ENCODE measurements at regions not wholly inside any gene's neighbourhood (a gene's known extent, or its start where the extent isn't known, plus 50 kb on each side); places are given as distances from the start of the nearest gene placed in this dataset.

- no peaks in the 10 kb centered on the region for H3K36me3 Mint-ChIP-seq (ENCODE audit: low read depth)
Measured at GRCh38 chr13:81319351-81319750, 978.4 kb upstream of the SPRY2 start.

GRCh38 chr13:81318231-81319019, 977.5 kb upstream of the SPRY2 start:
- no peaks in the 10 kb centered on the region for H3K36me3 Mint-ChIP-seq (ENCODE audit: low read depth)

More at GRCh38 chr13:81319351-81319750, 978.4 kb upstream of the SPRY2 start:
- Mint-ChIP-seq H3K27me3 (no peaks in the 10 kb centered on the region), H3K27ac (no peak overlapping the region), H3K4me3 (no peak overlapping the region), H3K4me1 (ENCODE audit: low read depth) (no peaks in the 10 kb centered on the region), H3K9me3 (no peaks in the 10 kb centered on the region)

GRCh38 chr13:81314461-81314860, 973.5 kb upstream of the SPRY2 start:
- no peaks in the 10 kb centered on the region for H3K36me3 Mint-ChIP-seq (ENCODE audit: low read depth)
- no peak overlapping the region for H3K27ac Mint-ChIP-seq
- no peaks in the 10 kb centered on the region for H3K4me1 Mint-ChIP-seq (ENCODE audit: low read depth)
- peaks cover 4% of the 10 kb centered on the region for H3K9me3 Mint-ChIP-seq
- no peak overlapping the region for H3K4me3 Mint-ChIP-seq
- no peaks in the 10 kb centered on the region for H3K27me3 Mint-ChIP-seq

More at GRCh38 chr13:81318231-81319019, 977.5 kb upstream of the SPRY2 start:
- H3K4me3 Mint-ChIP-seq, result no peak overlapping the region
- H3K27me3 Mint-ChIP-seq, result no peaks in the 10 kb centered on the region
- H3K9me3 Mint-ChIP-seq, result no peaks in the 10 kb centered on the region
- H3K27ac Mint-ChIP-seq, result no peak overlapping the region
- no peaks in the 10 kb centered on the region for H3K4me1 Mint-ChIP-seq (ENCODE audit: low read depth)

GRCh38 chr13:81305928-81306327, 965.0 kb upstream of the SPRY2 start:
- Mint-ChIP-seq H3K27ac (no peak overlapping the region), H3K9me3 (no peaks in the 10 kb centered on the region), H3K36me3 (ENCODE audit: low read depth) (no peaks in the 10 kb centered on the region), H3K4me1 (ENCODE audit: low read depth) (no peaks in the 10 kb centered on the region), H3K27me3 (no peaks in the 10 kb centered on the region), H3K4me3 (no peak overlapping the region)

- Mint-ChIP-seq H3K36me3 (ENCODE audit: low read depth) (no peaks in the 10 kb centered on the region), H3K9me3 (no peaks in the 10 kb centered on the region), H3K4me3 (no peak overlapping the region), H3K27ac (no peak overlapping the region), H3K4me1 (ENCODE audit: low read depth) (no peaks in the 10 kb centered on the region), H3K27me3 (no peaks in the 10 kb centered on the region)
Measured at GRCh38 chr13:81304121-81304659, 963.3 kb upstream of the SPRY2 start.

- H3K27me3 Mint-ChIP-seq, result no peaks in the 10 kb centered on the region
- no peaks in the 10 kb centered on the region for H3K4me1 Mint-ChIP-seq (ENCODE audit: low read depth)
- H3K4me3 Mint-ChIP-seq, result no peak overlapping the region
- no peak overlapping the region for H3K27ac Mint-ChIP-seq
- H3K36me3 Mint-ChIP-seq (ENCODE audit: low read depth), result no peaks in the 10 kb centered on the region
- no peaks in the 10 kb centered on the region for H3K9me3 Mint-ChIP-seq
Measured at GRCh38 chr13:81302677-81303076, 961.8 kb upstream of the SPRY2 start.

- Mint-ChIP-seq H3K9me3 (no peaks in the 10 kb centered on the region), H3K36me3 (ENCODE audit: low read depth) (no peaks in the 10 kb centered on the region), H3K4me3 (no peak overlapping the region)
Measured at GRCh38 chr13:81302125-81302524, 961.2 kb upstream of the SPRY2 start.

GRCh38 chr13:81295177-81295576, 954.3 kb upstream of the SPRY2 start:
- Mint-ChIP-seq H3K27me3 (no peaks in the 10 kb centered on the region), H3K4me1 (ENCODE audit: low read depth) (no peaks in the 10 kb centered on the region), H3K9me3 (peaks cover 4% of the 10 kb centered on the region), H3K36me3 (ENCODE audit: low read depth) (no peaks in the 10 kb centered on the region), H3K27ac (no peak overlapping the region), H3K4me3 (no peak overlapping the region)

More at GRCh38 chr13:81302125-81302524, 961.2 kb upstream of the SPRY2 start:
- no peaks in the 10 kb centered on the region for H3K4me1 Mint-ChIP-seq (ENCODE audit: low read depth)
- no peak overlapping the region for H3K27ac Mint-ChIP-seq
- no peaks in the 10 kb centered on the region for H3K27me3 Mint-ChIP-seq

- Mint-ChIP-seq H3K4me1 (ENCODE audit: low read depth) (no peaks in the 10 kb centered on the region), H3K27me3 (no peaks in the 10 kb centered on the region), H3K27ac (no peak overlapping the region), H3K9me3 (peaks cover 11% of the 10 kb centered on the region), H3K36me3 (ENCODE audit: low read depth) (no peaks in the 10 kb centered on the region), H3K4me3 (no peak overlapping the region)
Measured at GRCh38 chr13:81293594-81294164, 952.8 kb upstream of the SPRY2 start.

- Mint-ChIP-seq H3K27me3 (no peaks in the 10 kb centered on the region), H3K9me3 (peaks cover 20% of the 10 kb centered on the region), H3K4me3 (no peak overlapping the region), H3K36me3 (ENCODE audit: low read depth) (no peaks in the 10 kb centered on the region), H3K4me1 (ENCODE audit: low read depth) (no peaks in the 10 kb centered on the region), H3K27ac (no peak overlapping the region)
Measured at GRCh38 chr13:81283561-81283960, 942.6 kb upstream of the SPRY2 start.

GRCh38 chr13:81283062-81283461, 942.1 kb upstream of the SPRY2 start:
- H3K27ac Mint-ChIP-seq, result no peak overlapping the region
- H3K27me3 Mint-ChIP-seq, result no peaks in the 10 kb centered on the region
- no peak overlapping the region for H3K4me3 Mint-ChIP-seq
- peaks cover 22% of the 10 kb centered on the region for H3K9me3 Mint-ChIP-seq
- no peaks in the 10 kb centered on the region for H3K4me1 Mint-ChIP-seq (ENCODE audit: low read depth)
- H3K36me3 Mint-ChIP-seq (ENCODE audit: low read depth), result no peaks in the 10 kb centered on the region

GRCh38 chr13:81275666-81276258, 934.8 kb upstream of the SPRY2 start:
- H3K4me3 Mint-ChIP-seq, result no peak overlapping the region
- peaks cover 31% of the 10 kb centered on the region for H3K9me3 Mint-ChIP-seq
- H3K36me3 Mint-ChIP-seq (ENCODE audit: low read depth), result no peaks in the 10 kb centered on the region
- H3K27me3 Mint-ChIP-seq, result no peaks in the 10 kb centered on the region
- no peak overlapping the region for H3K27ac Mint-ChIP-seq
- no peaks in the 10 kb centered on the region for H3K4me1 Mint-ChIP-seq (ENCODE audit: low read depth)

- Mint-ChIP-seq H3K27ac (no peak overlapping the region), H3K9me3 (peaks cover 4% of the 10 kb centered on the region), H3K4me3 (no peak overlapping the region), H3K36me3 (ENCODE audit: low read depth) (no peaks in the 10 kb centered on the region), H3K27me3 (no peaks in the 10 kb centered on the region), H3K4me1 (ENCODE audit: low read depth) (no peaks in the 10 kb centered on the region)
Measured at GRCh38 chr13:81247711-81248110, 906.8 kb upstream of the SPRY2 start.

GRCh38 chr13:81246556-81246955, 905.6 kb upstream of the SPRY2 start:
- Mint-ChIP-seq H3K36me3 (ENCODE audit: low read depth) (no peaks in the 10 kb centered on the region), H3K9me3 (peaks cover 4% of the 10 kb centered on the region), H3K27ac (no peak overlapping the region), H3K4me3 (no peak overlapping the region), H3K27me3 (no peaks in the 10 kb centered on the region), H3K4me1 (ENCODE audit: low read depth) (no peaks in the 10 kb centered on the region)

- Mint-ChIP-seq H3K4me1 (ENCODE audit: low read depth) (no peaks in the 10 kb centered on the region), H3K36me3 (ENCODE audit: low read depth) (no peaks in the 10 kb centered on the region), H3K9me3 (no peaks in the 10 kb centered on the region), H3K27ac (no peak overlapping the region), H3K4me3 (no peak overlapping the region), H3K27me3 (no peaks in the 10 kb centered on the region)
Measured at GRCh38 chr13:81244011-81244410, 903.1 kb upstream of the SPRY2 start.
